Endodermal cell (in vitro differentiated cells): ENCODE measurements at regions not wholly inside any gene's neighbourhood (a gene's known extent, or its start where the extent isn't known, plus 50 kb on each side); places are given as distances from the start of the nearest gene placed in this dataset.
"Not testable (repeated sequence)": the region's sequence is repeated elsewhere in the genome, so short reads cannot be mapped to it uniquely, and the experiment has no call there.

Source experiments
- DNase-seq: peaks from one replicate; pipeline ENCODE4 v3.0.0-alpha.2; 2017
- H3K27ac ChIP-seq: 2 replicates; pipeline ENCODE4 v1.5.1; 2013; ENCODE audit warnings: mild to moderate bottlenecking, low read depth, low read length, moderate library complexity
- H3K27me3 ChIP-seq: 2 replicates; pipeline ENCODE4 v1.6.1; 2013; ENCODE audit warnings: mild to moderate bottlenecking, low read length, moderate library complexity; ENCODE audit not compliant: insufficient read depth, control insufficient read depth, poor library complexity, severe bottlenecking
- H3K36me3 ChIP-seq: 2 replicates; pipeline ENCODE4 v1.7.0; 2013; ENCODE audit warnings: mild to moderate bottlenecking, low read length, moderate library complexity; ENCODE audit not compliant: control insufficient read depth, insufficient read depth
- H3K4me1 ChIP-seq: one replicate; pipeline ENCODE4 v1.7.0; 2013; ENCODE audit warnings: low read length; ENCODE audit not compliant: control insufficient read depth, insufficient read depth
- H3K4me3 ChIP-seq: 2 replicates; pipeline ENCODE4 v1.5.1; 2013; ENCODE audit warnings: mild to moderate bottlenecking, low read length, moderate library complexity
- H3K9ac ChIP-seq: 2 replicates; pipeline ENCODE4 v1.6.1; 2013; ENCODE audit warnings: mild to moderate bottlenecking, low read length, moderate library complexity; ENCODE audit not compliant: poor library complexity, severe bottlenecking; ENCODE audit errors: extremely low read depth
- H3K9me3 ChIP-seq: 2 replicates; pipeline ENCODE4 v1.6.1; 2013; ENCODE audit warnings: mild to moderate bottlenecking, low read length, moderate library complexity; ENCODE audit not compliant: control insufficient read depth
- H3K27ac Mint-ChIP-seq: 2 replicates; pipeline ENCODE4 v1.8.0; 2020; ENCODE audit warnings: mixed read lengths
- H3K27me3 Mint-ChIP-seq: 2 replicates; pipeline ENCODE4 v1.8.0; 2021; ENCODE audit warnings: mild to moderate bottlenecking, mixed read lengths; ENCODE audit not compliant: insufficient read depth
- H3K36me3 Mint-ChIP-seq: 2 replicates; pipeline ENCODE4 v1.8.0; 2020; ENCODE audit warnings: low read depth, mixed read lengths
- H3K4me1 Mint-ChIP-seq: 2 replicates; pipeline ENCODE4 v1.8.0; 2020; ENCODE audit warnings: mixed read lengths
- H3K4me3 Mint-ChIP-seq: 2 replicates; pipeline ENCODE4 v1.8.0; 2020; ENCODE audit warnings: mild to moderate bottlenecking, moderate library complexity, mixed read lengths
- H3K9me3 Mint-ChIP-seq: 2 replicates; pipeline ENCODE4 v1.8.0; 2020; ENCODE audit warnings: mild to moderate bottlenecking, mixed read lengths
- CTCF ChIP-seq: fragments of 200-600 bp; sonication (generic); conservative IDR thresholded peaks from 2 replicates; pipeline ENCODE4 v1.5.0; 2021; ENCODE audit warnings: antibody characterized with exemption, mild to moderate bottlenecking
- WGBS, 2 experiments: methylation state at CpG; one replicate each; pipeline versions ENCODE4 v1.1.5 to v1.1.7; 2013; ENCODE audit warnings: missing lambda C conversion rate in 2 of 2, mixed read lengths in 1 of 2; ENCODE audit not compliant: insufficient coverage in 1 of 2, insufficient read length in 1 of 2; 5-methylcytosine and 5-hydroxymethylcytosine counted together

GRCh38 chr1:66462313-66462712 lies 71.6 kb upstream of the SGIP1 start:
- 90% methylated on average over 2 of the region's 2 CpGs for WGBS, 2 experiments

GRCh38 chr1:66464351-66464750 lies 69.6 kb upstream of the SGIP1 start:
- H3K4me1 Mint-ChIP-seq, result peaks cover 3% of the 10 kb centered on the region
- H3K4me3 Mint-ChIP-seq, result no peak overlapping the region
- no peaks in the 10 kb centered on the region for H3K36me3 Mint-ChIP-seq
- Histone ChIP-seq H3K9ac (no peak overlapping the region), H3K36me3 (no peaks in the 10 kb centered on the region), H3K27me3 (no peaks in the 10 kb centered on the region), H3K27ac (no peak overlapping the region), H3K9me3 (peaks cover 20% of the 10 kb centered on the region), H3K4me1 (no peaks in the 10 kb centered on the region), H3K4me3 (no peak overlapping the region)
- no peak for TF ChIP-seq CTCF
- peaks cover 30% of the 10 kb centered on the region for H3K9me3 Mint-ChIP-seq
- no peak for DNase-seq
- H3K27ac Mint-ChIP-seq, result no peak overlapping the region
- H3K27me3 Mint-ChIP-seq, result no peaks in the 10 kb centered on the region

More at GRCh38 chr1:66462313-66462712, 71.6 kb upstream of the SGIP1 start:
- no peaks in the 10 kb centered on the region for H3K36me3 Mint-ChIP-seq
- H3K4me1 Mint-ChIP-seq, result peaks cover 3% of the 10 kb centered on the region
- DNase-seq, result no peak
- peaks cover 30% of the 10 kb centered on the region for H3K9me3 Mint-ChIP-seq
- H3K4me3 Mint-ChIP-seq, result no peak overlapping the region
- no peaks in the 10 kb centered on the region for H3K36me3 ChIP-seq
- H3K4me1 ChIP-seq, result no peaks in the 10 kb centered on the region
- TF ChIP-seq CTCF, result no peak
- no peak overlapping the region for H3K27ac Mint-ChIP-seq
- no peaks in the 10 kb centered on the region for H3K27me3 ChIP-seq
- H3K27ac ChIP-seq, result no peak overlapping the region
- no peak overlapping the region for H3K4me3 ChIP-seq
- H3K9me3 ChIP-seq, result peaks cover 20% of the 10 kb centered on the region
- no peak overlapping the region for H3K9ac ChIP-seq
- H3K27me3 Mint-ChIP-seq, result no peaks in the 10 kb centered on the region

GRCh38 chr1:66464802-66465201 lies 69.2 kb upstream of the SGIP1 start:
- H3K27ac ChIP-seq, result no peak overlapping the region
- no peaks in the 10 kb centered on the region for H3K36me3 Mint-ChIP-seq
- 45 to 47% methylated on average over 2 of the region's 2 CpGs for WGBS, 2 experiments

GRCh38 chr1:66466695-66467094 lies 67.3 kb upstream of the SGIP1 start:
- not testable (repeated sequence) for H3K4me1 Mint-ChIP-seq, H3K27me3 ChIP-seq, H3K36me3 Mint-ChIP-seq, DNase-seq, H3K4me3 Mint-ChIP-seq, H3K4me1 ChIP-seq, H3K27ac Mint-ChIP-seq, H3K36me3 ChIP-seq, H3K9ac ChIP-seq, H3K4me3 ChIP-seq, H3K27ac ChIP-seq, H3K27me3 Mint-ChIP-seq
- peaks cover 21% of the 10 kb centered on the region for H3K9me3 Mint-ChIP-seq
- H3K9me3 ChIP-seq, result peaks cover 19% of the 10 kb centered on the region
- 76% methylated on average over 1 of the region's 2 CpGs; no CpG with 5 or more reads in 1 of the 2 experiments for WGBS, 2 experiments

More at GRCh38 chr1:66464802-66465201, 69.2 kb upstream of the SGIP1 start:
- H3K27ac Mint-ChIP-seq, result no peak overlapping the region
- H3K4me3 Mint-ChIP-seq, result no peak overlapping the region
- Histone ChIP-seq H3K9ac (no peak overlapping the region), H3K4me1 (no peaks in the 10 kb centered on the region), H3K9me3 (peaks cover 20% of the 10 kb centered on the region), H3K27me3 (no peaks in the 10 kb centered on the region), H3K4me3 (no peak overlapping the region), H3K36me3 (no peaks in the 10 kb centered on the region)
- H3K9me3 Mint-ChIP-seq, result peaks cover 30% of the 10 kb centered on the region
- DNase-seq, result no peak
- no peaks in the 10 kb centered on the region for H3K27me3 Mint-ChIP-seq
- H3K4me1 Mint-ChIP-seq, result peaks cover 3% of the 10 kb centered on the region
- TF ChIP-seq CTCF, result no peak
